ENCODE measurements at regions not wholly inside any gene's neighbourhood (a gene's known extent, or its start where the extent isn't known, plus 50 kb on each side); places are given as distances from the start of the nearest gene placed in this dataset.
A peak's percentile ranks its signal among the peaks of the same experiment; 100 is the strongest.

DNA sequence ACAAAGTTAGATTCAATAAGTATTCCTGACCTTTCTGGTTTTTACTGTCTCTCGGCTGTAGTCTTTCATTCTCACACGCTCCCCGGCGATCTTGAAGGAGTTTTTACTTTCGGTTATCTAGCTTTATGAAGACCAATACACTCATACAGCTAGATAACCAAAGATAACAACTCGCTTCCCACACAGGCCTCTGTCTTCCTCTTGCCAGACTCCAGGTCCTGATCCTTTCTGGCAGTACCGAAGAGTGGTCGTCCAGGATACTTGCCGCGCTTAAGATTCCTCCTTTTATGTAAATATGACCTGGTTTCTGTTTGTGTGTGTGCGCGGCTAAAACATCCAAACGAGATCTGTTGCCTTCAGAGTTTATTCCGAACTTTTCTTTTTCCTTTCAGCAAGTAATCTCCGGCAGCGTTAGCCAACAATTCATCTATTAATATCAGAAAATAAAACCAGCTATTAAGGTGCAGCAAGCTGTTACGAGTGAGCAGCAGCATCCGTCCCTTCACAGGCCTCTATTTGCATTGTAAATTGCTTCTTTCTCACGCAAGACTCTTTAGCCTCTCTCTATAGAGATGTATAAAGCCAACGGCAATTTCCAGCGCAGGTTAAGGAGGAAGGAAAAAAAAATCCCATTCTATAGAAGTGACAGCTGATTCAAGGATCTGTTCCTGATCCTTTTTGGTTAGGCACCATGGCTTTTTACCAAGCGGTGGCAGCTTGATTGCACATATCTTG is 216.1 kb downstream of the MEF2C start:
- ATAC-seq (no peak), DNase-seq (ENCODE audit: low spot score) (no peak)

DNA sequence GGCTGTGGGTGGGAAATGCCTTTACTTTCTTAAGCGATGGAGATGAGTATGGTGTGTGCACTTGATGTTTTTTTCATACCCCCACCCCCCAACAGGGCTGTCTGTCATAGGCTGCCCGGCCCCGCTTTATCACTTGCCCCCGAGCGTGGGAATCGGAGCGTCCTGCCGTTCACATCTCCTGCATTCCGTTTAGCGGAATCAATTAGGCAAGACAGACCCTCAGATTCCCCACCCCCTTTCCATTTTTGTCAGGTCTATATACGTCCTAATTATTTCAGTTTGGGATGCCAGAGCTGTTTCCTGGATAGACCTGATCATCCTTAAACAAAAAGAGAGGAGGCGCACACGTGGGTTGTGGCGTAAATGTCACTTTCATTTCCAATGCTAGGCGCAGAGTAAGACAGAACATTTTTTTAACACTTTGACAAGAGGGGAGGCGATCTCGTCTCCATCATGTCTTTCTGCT is 217.2 kb downstream of the MEF2C start:
- ATAC-seq = no peak

DNA sequence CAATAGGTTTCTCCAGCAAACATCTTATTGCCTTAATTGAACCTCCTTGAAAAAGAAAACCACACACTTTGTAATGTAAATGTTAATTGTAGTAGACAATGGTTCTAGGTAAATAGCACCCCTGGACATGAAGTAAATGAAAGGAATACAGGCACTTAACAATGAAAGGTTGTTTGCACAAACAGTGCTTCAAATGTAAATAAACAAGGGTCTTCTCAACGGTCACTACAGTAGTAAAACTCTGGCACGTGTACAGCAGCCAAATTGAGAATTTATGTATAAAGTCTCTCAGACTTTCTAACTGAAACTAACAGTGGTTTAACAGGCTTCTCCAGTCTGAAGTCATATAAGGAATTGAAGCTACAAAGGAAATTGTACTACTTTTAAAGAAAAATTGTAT is 218.3 kb downstream of the MEF2C start:
- ATAC-seq (no peak), DNase-seq (ENCODE audit: low spot score) (no peak)

More for the DNA sequence above, 217.2 kb downstream of the MEF2C start:
- DNase-seq (ENCODE audit: low spot score) = no peak

GRCh38 chr5:88663793-88664216 is 219.2 kb downstream of the MEF2C start:
- ATAC-seq = no peak
- DNase-seq (ENCODE audit: low spot score) = no peak

GRCh38 chr5:88662846-88663245 is 220.1 kb downstream of the MEF2C start:
- no peak for ATAC-seq

GRCh38 chr5:88661806-88662207 is 221.2 kb downstream of the MEF2C start:
- DNase-seq (ENCODE audit: low spot score) (no peak), ATAC-seq (no peak)

More at GRCh38 chr5:88662846-88663245, 220.1 kb downstream of the MEF2C start:
- no peak for DNase-seq (ENCODE audit: low spot score)

- peak; percentile 23 for ATAC-seq
Measured at GRCh38 chr5:88660947-88661805, 221.8 kb downstream of the MEF2C start.

GRCh38 chr5:88660264-88660946 is 222.6 kb downstream of the MEF2C start:
- DNase-seq (ENCODE audit: low spot score) (no peak), ATAC-seq (no peak)

More at GRCh38 chr5:88660947-88661805, 221.8 kb downstream of the MEF2C start:
- DNase-seq (ENCODE audit: low spot score) = no peak

DNA sequence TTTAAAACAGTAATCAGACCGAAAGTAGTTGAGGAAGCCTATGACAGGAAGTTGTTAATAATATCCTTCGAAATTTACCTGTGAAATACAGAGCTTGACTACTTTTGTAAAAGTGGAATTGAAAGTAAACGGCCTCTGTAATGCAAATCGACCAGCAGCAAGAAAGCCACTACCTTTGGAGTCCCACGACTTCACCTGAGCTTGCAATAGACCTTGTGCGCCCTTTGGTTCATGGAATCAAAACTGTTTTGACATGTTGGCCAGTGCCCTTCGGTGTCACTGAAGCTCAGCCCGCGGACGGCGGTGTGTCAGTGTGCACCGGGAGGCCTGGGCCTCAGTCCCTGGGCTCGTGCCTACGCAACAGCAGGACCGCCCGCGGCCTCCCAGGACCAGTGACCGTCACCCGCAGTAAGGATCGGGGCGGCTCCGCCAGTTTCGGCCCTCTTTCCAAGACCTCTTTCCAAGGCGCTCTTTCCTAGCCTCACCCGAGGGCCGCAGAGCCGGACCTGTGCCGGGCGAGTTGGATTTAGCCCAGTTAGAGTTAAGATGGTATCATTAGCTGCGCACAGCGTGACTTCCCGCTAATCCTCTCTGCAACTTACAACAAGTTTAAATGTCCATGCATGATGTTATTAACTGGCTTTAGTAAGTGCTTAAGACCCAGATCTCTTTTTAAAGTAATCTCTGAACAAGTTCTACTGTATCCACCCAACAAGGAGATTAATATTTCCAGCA is 223.3 kb downstream of the MEF2C start:
- no peak for DNase-seq (ENCODE audit: low spot score)
- peak; percentile 26 for ATAC-seq

- ATAC-seq (no peak), DNase-seq (ENCODE audit: low spot score) (no peak)
Measured at GRCh38 chr5:88658886-88659285, 224.1 kb downstream of the MEF2C start.

DNA sequence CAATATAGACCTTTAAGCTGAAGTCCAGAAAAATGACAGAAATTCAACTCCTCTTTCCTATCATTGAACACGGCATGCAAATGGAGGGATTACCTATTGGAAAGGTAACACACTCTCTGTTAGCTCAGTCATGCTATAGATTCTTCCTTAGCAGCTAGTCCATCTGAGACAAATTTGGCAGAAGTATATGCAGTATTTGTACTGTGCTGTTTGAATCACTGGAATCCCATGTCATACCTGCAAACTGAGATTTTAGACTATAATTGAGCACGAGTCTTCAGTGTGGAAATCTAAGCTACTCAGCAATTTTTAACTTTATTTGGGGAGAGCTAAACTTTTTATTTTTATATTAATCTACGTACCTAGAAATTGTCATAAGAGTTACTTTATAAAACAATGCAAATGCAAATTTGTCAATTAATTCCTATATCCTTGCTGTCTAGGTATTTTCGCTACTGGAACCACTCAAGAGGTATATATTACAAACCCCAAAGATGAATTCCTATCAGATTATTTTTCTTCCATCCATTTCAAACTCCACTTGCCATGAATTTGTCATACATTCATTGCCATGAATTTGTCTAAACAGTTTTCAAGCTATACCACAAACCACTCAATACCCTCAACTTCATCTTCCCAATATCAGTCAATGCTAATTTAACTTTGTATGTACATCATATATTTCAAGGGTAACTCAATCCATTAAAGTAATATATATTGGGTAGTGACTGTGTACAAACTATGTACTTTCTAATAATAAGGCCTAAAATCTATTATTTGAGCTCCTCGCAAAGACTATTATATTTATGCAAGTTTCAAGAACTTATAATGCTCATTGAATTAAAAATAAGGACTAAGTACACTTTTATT is 224.8 kb downstream of the MEF2C start:
- DNase-seq (ENCODE audit: low spot score) (no peak), ATAC-seq (no peak)

DNA sequence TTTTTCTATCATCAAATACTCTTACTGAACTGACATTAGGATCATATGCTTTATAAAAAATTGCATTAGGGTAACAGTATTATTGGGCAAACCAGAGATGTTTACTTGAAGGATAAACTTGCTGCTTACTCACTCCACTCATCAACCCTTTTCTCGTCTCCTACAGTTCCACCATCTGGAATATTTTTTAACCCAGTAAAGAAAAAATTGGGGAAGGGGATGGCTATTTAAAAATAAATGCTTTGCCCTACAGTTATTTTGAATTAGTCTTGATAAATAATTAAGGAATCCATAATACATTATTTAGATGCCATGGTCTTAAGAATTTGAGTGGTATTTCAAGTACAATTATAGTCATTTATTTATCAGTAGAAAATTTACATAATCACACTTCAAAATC is 225.8 kb downstream of the MEF2C start:
- ATAC-seq (no peak), DNase-seq (ENCODE audit: low spot score) (no peak)

- ATAC-seq (no peak), DNase-seq (ENCODE audit: low spot score) (no peak)
Measured at GRCh38 chr5:88656221-88656950, 226.6 kb downstream of the MEF2C start.

GRCh38 chr5:88653471-88653870 is 229.5 kb downstream of the MEF2C start:
- DNase-seq (ENCODE audit: low spot score) = no peak
- ATAC-seq = no peak

GRCh38 chr5:88647901-88648300 is 235.1 kb downstream of the MEF2C start:
- ATAC-seq (no peak), DNase-seq (ENCODE audit: low spot score) (no peak)

DNA sequence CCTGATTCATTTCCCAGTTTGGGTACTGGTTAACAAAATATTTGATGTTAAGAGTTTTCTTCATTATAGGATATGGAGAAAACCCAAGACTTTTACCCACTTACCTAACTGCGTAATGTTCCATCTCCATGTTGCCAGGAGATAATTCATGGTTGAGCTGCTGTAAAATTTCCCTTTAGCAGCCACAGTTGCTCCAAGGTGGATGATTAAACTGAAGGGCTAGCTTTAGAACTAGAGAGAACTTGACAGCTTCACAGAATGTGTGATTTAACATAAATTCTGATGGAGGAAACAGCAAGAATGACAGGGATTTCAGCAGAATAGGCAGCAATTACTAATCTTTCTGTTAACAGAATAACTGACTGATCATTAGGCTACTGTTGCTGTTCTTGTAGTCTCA is 236.1 kb downstream of the MEF2C start:
- no peak for ATAC-seq
- DNase-seq (ENCODE audit: low spot score) = no peak

DNA sequence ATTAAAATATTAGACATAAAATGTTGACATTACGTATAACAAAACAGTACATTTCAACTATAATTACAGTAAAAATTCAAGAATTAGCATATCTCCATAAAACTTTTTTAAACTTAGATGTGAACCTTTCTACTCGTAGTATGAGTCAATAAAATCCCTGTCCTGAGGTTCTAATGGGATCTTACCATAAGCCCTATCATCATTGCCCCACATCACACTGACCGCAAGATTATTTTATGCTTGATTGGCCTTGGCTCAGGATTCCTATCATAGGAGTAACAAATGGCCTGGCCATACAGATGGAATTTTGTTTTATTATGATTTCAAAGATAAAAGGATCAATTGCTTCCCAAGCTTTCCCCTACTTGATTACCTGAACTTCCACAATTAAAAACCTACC is 238.3 kb downstream of the MEF2C start:
- ATAC-seq (no peak), DNase-seq (ENCODE audit: low spot score) (no peak)

DNA sequence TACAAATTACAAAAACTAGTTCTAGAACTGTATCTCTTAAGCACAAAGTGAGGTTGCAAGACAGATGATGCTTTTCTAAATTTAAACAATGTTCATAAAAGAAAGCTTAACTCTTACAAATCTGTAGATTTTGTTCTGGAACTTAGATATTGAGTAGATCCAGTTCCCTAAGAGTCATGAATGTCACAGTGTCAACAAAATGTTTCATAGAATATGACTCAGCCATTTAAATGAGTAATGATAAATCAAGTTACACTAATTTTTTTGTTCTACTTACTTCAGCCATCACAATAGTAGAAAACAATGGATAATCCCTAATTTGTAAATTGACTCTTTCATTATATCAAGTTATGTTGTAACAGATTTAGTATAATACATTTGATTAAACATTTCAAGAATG is 239.7 kb downstream of the MEF2C start:
- DNase-seq (ENCODE audit: low spot score) (no peak), ATAC-seq (no peak)

GRCh38 chr5:88634014-88634413 is 249.0 kb downstream of the MEF2C start:
- ATAC-seq (no peak), DNase-seq (ENCODE audit: low spot score) (no peak)

Measured in left lobe of liver (tissue), 2 donors.